ENCODE measurements at regions not wholly inside any gene's neighbourhood (a gene's known extent, or its start where the extent isn't known, plus 50 kb on each side); places are given as distances from the start of the nearest gene placed in this dataset.

DNA sequence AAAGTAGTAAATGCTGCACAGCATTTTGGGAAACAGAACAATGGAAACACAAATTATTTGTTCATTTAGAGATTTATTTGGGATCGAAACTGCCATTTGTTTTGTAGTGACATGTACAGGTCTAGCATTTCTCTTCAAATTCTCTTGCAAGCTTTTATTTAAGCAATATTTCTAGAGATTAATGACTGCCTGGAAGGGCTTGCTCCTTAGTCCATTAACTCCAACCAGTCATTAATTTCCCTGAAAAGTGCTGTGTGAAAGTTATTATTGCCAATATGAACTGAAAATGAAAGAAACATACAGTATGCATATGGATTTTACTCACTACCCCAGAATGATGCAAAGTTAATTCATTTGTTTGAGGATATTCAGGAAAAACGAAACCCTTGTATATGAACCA lies 1349.6 kb upstream of the FLRT2 start:
- TF ChIP-seq, protein P1, sequence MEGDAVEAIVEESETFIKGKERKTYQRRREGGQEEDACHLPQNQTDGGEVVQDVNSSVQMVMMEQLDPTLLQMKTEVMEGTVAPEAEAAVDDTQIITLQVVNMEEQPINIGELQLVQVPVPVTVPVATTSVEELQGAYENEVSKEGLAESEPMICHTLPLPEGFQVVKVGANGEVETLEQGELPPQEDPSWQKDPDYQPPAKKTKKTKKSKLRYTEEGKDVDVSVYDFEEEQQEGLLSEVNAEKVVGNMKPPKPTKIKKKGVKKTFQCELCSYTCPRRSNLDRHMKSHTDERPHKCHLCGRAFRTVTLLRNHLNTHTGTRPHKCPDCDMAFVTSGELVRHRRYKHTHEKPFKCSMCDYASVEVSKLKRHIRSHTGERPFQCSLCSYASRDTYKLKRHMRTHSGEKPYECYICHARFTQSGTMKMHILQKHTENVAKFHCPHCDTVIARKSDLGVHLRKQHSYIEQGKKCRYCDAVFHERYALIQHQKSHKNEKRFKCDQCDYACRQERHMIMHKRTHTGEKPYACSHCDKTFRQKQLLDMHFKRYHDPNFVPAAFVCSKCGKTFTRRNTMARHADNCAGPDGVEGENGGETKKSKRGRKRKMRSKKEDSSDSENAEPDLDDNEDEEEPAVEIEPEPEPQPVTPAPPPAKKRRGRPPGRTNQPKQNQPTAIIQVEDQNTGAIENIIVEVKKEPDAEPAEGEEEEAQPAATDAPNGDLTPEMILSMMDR (IDR thresholded peaks at IDR 0.05; ENCODE audit: low read depth, low read length) = no peak
- H3K4me3 ChIP-seq (ENCODE audit: low read depth, low read length) = no peak overlapping the region

DNA sequence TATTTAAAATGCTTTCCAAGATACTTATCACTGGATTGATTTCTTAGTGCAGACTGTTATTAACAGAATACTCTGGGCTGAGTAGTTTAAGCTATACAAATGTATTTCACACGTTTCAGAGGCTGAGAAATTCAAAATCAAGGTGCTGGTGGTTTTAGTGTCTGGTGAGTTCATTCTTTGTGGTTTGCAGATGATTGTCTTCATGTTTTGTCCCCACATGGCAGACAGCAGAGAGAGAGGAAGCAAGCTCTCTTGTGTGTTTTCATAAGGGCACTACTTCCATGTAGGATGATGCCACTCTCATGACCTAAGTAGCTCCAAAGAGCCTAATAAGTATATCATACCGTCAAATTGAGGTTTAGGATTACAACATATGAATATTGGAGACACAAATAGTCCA lies 1348.9 kb upstream of the FLRT2 start:
- TF ChIP-seq, protein P1 (IDR thresholded peaks at IDR 0.05; ENCODE audit: low read depth, low read length) = no peak
- no peak overlapping the region for H3K4me3 ChIP-seq (ENCODE audit: low read depth, low read length)

DNA sequence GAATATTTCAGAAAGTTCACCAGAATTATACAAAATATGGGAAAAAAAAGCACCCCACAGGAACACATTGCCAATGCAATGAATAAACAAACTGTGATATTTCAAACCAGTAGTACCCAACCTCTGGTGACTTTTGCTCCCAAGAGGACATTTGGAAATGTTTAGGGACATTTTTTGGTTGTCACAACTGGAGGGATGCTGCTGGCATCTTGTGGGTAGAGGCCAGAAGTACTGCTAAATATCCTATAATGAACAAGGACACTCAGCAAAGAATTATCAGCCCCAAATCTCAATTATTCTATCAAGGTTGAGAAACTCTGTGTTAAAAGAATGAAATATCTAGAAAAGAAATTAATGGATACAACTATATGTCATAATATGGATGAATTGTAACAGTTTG lies 1334.4 kb upstream of the FLRT2 start:
- TF ChIP-seq, protein P1 (IDR thresholded peaks at IDR 0.05; ENCODE audit: low read depth, low read length) = no peak
- no peak overlapping the region for H3K4me3 ChIP-seq (ENCODE audit: low read depth, low read length)

DNA sequence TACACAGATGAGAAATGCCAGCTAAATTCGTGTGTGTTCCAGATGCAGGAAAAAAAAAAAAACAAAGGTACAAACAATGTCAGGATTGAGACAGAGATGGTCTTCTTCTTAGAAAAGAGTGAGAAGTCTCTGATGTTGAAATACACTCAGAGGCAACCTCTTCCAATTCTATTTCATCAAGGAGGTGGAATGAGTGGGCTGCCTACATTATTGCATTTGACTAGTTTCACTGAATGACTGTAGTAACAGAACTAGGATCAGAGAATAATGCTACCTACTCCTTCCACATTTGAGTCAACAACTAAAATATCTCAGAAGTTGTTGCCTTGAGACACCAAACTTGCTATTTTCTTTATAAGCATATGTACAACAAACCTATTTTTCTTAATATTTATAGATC lies 1332.2 kb upstream of the FLRT2 start:
- H3K4me3 ChIP-seq (ENCODE audit: low read depth, low read length) = no peak overlapping the region
- TF ChIP-seq, protein P1 (IDR thresholded peaks at IDR 0.05; ENCODE audit: low read depth, low read length) = no peak

DNA sequence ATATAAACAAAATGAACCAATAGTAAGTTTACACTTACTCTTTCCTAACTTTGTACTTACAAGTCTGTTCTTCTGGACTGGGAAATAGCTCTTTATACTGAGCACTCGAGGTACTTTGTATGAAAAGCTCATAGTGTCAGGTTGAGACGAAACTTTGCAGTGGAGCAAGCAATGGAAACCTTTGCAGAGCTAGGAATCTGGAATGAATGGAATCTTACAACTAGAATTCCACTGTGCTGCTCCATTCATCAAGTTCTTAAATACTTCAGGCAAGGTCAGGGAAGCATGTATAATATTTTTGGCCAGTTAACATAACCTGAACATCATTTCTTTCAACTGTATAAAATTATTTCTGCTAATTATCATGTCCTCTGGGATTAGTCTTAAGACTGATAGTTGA lies 1327.5 kb upstream of the FLRT2 start:
- TF ChIP-seq, protein P1 (IDR thresholded peaks at IDR 0.05; ENCODE audit: low read depth, low read length) = no peak
- H3K4me3 ChIP-seq (ENCODE audit: low read depth, low read length) = no peak overlapping the region

DNA sequence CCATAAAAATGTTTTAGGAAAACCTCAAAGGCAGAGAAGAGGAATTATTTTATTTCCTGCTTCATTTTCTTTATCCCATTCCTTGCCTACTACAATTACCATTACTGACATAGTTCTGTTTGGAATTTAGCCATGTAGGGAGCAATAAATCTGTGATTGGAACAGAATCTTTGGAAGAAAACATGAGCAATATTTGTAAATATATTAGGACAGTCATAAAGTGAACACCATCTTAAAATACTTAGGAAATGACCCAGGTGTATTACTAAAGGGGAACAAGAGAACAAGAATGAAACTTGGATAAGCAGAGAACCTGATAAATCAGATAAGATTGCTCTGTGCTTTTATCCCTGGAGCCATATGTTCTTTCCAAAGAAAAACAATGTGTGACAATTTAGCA lies 1326.0 kb upstream of the FLRT2 start:
- TF ChIP-seq, protein P1 (IDR thresholded peaks at IDR 0.05; ENCODE audit: low read depth, low read length) = no peak
- H3K4me3 ChIP-seq (ENCODE audit: low read depth, low read length) = no peak overlapping the region

DNA sequence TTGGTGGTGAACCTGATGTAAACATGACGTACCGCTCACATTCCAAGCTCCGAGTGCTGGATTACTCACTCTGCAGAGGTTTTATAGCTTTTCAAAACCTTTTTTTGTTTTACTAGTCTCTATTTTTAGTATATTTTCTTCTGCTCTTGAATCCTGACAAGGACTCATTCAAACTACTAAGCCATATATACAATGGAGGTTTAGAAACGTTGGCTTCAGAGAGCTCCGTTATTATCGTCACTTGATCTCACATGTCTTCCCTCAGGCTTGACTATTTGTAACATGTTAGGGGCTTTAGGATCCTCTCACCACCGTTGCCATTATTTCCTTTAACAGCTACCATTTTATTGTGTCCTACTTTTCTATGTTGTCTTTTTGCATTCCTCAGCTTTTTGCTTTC lies 1321.5 kb upstream of the FLRT2 start:
- H3K4me3 ChIP-seq (ENCODE audit: low read depth, low read length) = no peak overlapping the region
- TF ChIP-seq, protein P1 (IDR thresholded peaks at IDR 0.05; ENCODE audit: low read depth, low read length) = no peak

All from WI38 (cell line).